Panc1 (cell line): ENCODE measurements at regions not wholly inside any gene's neighbourhood (a gene's known extent, or its start where the extent isn't known, plus 50 kb on each side); places are given as distances from the start of the nearest gene placed in this dataset.

Experiments
- CTCF ChIP-seq: fragments of 450-650 bp; IDR thresholded peaks from 2 replicates; pipeline ENCODE4 v1.5.1; 2017; ENCODE audit warnings: mild to moderate bottlenecking
- POLR2AphosphoS5 ChIP-seq: IDR thresholded peaks from 2 replicates; pipeline ENCODE4 v1.6.1; 2012; ENCODE audit warnings: mild to moderate bottlenecking, low read depth, low read length, moderate library complexity
- REST ChIP-seq, 2 experiments: IDR thresholded peaks; 2 replicates each; pipeline ENCODE4 v1.6.1; 2011 to 2012; ENCODE audit warnings: low read depth in 2 of 2, control low read depth in 1 of 2, low read length in 1 of 2, mild to moderate bottlenecking in 1 of 2, moderate library complexity in 1 of 2; ENCODE audit not compliant: insufficient read depth in 1 of 2
- TCF7L2 ChIP-seq: IDR thresholded peaks from 2 replicates; pipeline ENCODE4 v1.6.1; 2011; ENCODE audit warnings: mild to moderate bottlenecking, low read depth, low read length, inconsistent platforms

- no peak for TF ChIP-seq CTCF
- no peak for TF ChIP-seq TCF7L2
- no peak for TF ChIP-seq REST (IDR thresholded peaks at IDR 0.05; ENCODE audit: insufficient read depth in 1 of 2, low read depth in 2 of 2, low read length in 1 of 2)
- no peak for TF ChIP-seq POLR2AphosphoS5
Measured at GRCh38 chr9:89872426-89872912, 267.7 kb downstream of the GADD45G start.
